MM.1S (cell line): ENCODE measurements at regions not wholly inside any gene's neighbourhood (a gene's known extent, or its start where the extent isn't known, plus 50 kb on each side); places are given as distances from the start of the nearest gene placed in this dataset.

Source experiments
- EZH2 ChIP-seq: fragments of 300-600 bp; sonication (generic); optimal IDR thresholded peaks from 2 replicates; pipeline ENCODE3; 2017; ENCODE audit warnings: low read depth, mild to moderate bottlenecking, antibody characterized with exemption, low read length, mixed read lengths
- EZH2phosphoT487 ChIP-seq: fragments of 300-600 bp; sonication (generic); IDR thresholded peaks from 2 replicates; pipeline ENCODE4 v1.6.1; 2018; ENCODE audit warnings: antibody characterized with exemption, low read length
- TF ChIP-seq, protein P1 (sequence below): fragments of 300-600 bp; sonication (generic); IDR thresholded peaks from 2 replicates; pipeline ENCODE4 v1.5.1; 2016; ENCODE audit warnings: antibody characterized with exemption, low read length, mixed read lengths

DNA sequence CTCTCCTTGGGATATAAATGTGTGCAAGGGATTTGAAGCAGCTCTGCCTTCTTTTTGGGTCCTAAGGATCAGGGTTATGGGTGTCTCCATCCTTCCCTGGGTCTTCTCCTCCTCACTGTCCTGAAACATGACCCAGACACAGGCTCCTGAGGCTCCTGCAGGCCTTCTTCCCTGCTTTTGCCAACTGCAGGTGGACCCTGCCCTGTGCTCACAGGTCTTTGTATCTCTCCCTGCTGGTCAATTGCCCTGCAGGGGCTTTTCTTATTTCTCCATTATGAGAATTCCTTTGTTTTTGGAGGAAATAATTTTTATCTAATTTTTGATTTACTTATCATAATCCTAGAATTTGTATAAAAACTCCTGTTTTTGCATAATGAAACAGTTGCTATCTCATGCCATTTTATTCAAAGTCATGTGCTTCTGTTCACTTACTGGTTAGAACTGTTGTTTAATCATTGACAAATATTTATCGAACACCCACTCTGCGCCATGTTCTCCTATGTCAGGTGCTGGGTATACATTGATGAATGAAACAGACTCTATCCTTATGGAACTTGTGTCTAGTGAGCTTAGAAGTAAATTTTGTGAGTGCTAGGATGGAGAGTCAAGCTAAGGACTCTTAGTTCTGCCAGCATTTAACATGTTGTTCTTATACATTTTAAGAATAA, 89.7 kb upstream of the TOP3B start:
- TF ChIP-seq, protein P1, sequence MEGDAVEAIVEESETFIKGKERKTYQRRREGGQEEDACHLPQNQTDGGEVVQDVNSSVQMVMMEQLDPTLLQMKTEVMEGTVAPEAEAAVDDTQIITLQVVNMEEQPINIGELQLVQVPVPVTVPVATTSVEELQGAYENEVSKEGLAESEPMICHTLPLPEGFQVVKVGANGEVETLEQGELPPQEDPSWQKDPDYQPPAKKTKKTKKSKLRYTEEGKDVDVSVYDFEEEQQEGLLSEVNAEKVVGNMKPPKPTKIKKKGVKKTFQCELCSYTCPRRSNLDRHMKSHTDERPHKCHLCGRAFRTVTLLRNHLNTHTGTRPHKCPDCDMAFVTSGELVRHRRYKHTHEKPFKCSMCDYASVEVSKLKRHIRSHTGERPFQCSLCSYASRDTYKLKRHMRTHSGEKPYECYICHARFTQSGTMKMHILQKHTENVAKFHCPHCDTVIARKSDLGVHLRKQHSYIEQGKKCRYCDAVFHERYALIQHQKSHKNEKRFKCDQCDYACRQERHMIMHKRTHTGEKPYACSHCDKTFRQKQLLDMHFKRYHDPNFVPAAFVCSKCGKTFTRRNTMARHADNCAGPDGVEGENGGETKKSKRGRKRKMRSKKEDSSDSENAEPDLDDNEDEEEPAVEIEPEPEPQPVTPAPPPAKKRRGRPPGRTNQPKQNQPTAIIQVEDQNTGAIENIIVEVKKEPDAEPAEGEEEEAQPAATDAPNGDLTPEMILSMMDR: no peak
- TF ChIP-seq EZH2phosphoT487 (no peak), EZH2 (no peak)
